ENCODE measurements at regions not wholly inside any gene's neighbourhood (a gene's known extent, or its start where the extent isn't known, plus 50 kb on each side); places are given as distances from the start of the nearest gene placed in this dataset.

GRCh38 chr6:91442342-91442741 lies 855.5 kb upstream of the MAP3K7 start:
- H3K4me3 ChIP-seq = no peak overlapping the region
- TF ChIP-seq CTCF (IDR thresholded peaks at IDR 0.05) = no peak
- H3K36me3 ChIP-seq = no peaks in the 10 kb centered on the region
- no peaks in the 10 kb centered on the region for H3K9me3 ChIP-seq
- H3K27ac ChIP-seq = no peak overlapping the region
- intact Hi-C loops (cut with DNase I) = no loop called here
- ATAC-seq (no peak), DNase-seq (no peak)
- no peaks in the 10 kb centered on the region for H3K4me1 ChIP-seq
- H3K27me3 ChIP-seq = no peaks in the 10 kb centered on the region

GRCh38 chr6:91438570-91438969 lies 851.7 kb upstream of the MAP3K7 start:
- Histone ChIP-seq H3K27me3 (no peaks in the 10 kb centered on the region), H3K9me3 (no peaks in the 10 kb centered on the region), H3K27ac (no peak overlapping the region), H3K4me1 (no peaks in the 10 kb centered on the region), H3K4me3 (no peak overlapping the region), H3K36me3 (no peaks in the 10 kb centered on the region)
- DNase-seq (no peak), ATAC-seq (no peak)
- intact Hi-C loops (cut with DNase I) = no loop called here
- TF ChIP-seq CTCF (IDR thresholded peaks at IDR 0.05) = no peak

GRCh38 chr6:91437315-91437729 lies 850.5 kb upstream of the MAP3K7 start:
- H3K4me1 ChIP-seq = no peaks in the 10 kb centered on the region
- no peaks in the 10 kb centered on the region for H3K36me3 ChIP-seq
- TF ChIP-seq CTCF (IDR thresholded peaks at IDR 0.05) = no peak
- intact Hi-C loops (cut with DNase I) = no loop called here
- no peaks in the 10 kb centered on the region for H3K27me3 ChIP-seq
- ATAC-seq (no peak), DNase-seq (no peak)
- H3K27ac ChIP-seq = no peak overlapping the region
- no peaks in the 10 kb centered on the region for H3K9me3 ChIP-seq
- no peak overlapping the region for H3K4me3 ChIP-seq

GRCh38 chr6:91436448-91436847 lies 849.6 kb upstream of the MAP3K7 start:
- H3K36me3 ChIP-seq = no peaks in the 10 kb centered on the region
- no peaks in the 10 kb centered on the region for H3K4me1 ChIP-seq
- ATAC-seq (no peak), DNase-seq (no peak)
- TF ChIP-seq CTCF (IDR thresholded peaks at IDR 0.05) = no peak
- intact Hi-C loops (cut with DNase I) = no loop called here
- no peak overlapping the region for H3K27ac ChIP-seq
- H3K9me3 ChIP-seq = no peaks in the 10 kb centered on the region
- H3K4me3 ChIP-seq = no peak overlapping the region
- H3K27me3 ChIP-seq = no peaks in the 10 kb centered on the region

- no peak for ATAC-seq
- H3K27ac ChIP-seq = no peak overlapping the region
- H3K27me3 ChIP-seq = no peaks in the 10 kb centered on the region
- DNase-seq = no peak
- H3K36me3 ChIP-seq = no peaks in the 10 kb centered on the region
- no peaks in the 10 kb centered on the region for H3K9me3 ChIP-seq
- H3K4me1 ChIP-seq = no peaks in the 10 kb centered on the region
- H3K4me3 ChIP-seq = no peak overlapping the region
- no peak for TF ChIP-seq CTCF (IDR thresholded peaks at IDR 0.05)
- intact Hi-C loops (cut with DNase I) = no loop called here
These were observed 848.8 kb upstream of the MAP3K7 start for GRCh38 chr6:91435630-91436029.

- Histone ChIP-seq H3K27me3 (no peaks in the 10 kb centered on the region), H3K36me3 (no peaks in the 10 kb centered on the region), H3K9me3 (no peaks in the 10 kb centered on the region), H3K4me1 (no peaks in the 10 kb centered on the region), H3K4me3 (no peak overlapping the region), H3K27ac (no peak overlapping the region)
- intact Hi-C loops (cut with DNase I) = no loop called here
- ATAC-seq = no peak
- no peak for TF ChIP-seq CTCF (IDR thresholded peaks at IDR 0.05)
- no peak for DNase-seq
These were observed 847.7 kb upstream of the MAP3K7 start for GRCh38 chr6:91434576-91434975.

Data from upper lobe of right lung (tissue), 1 donor.